ENCODE measurements at regions not wholly inside any gene's neighbourhood (a gene's known extent, or its start where the extent isn't known, plus 50 kb on each side); places are given as distances from the start of the nearest gene placed in this dataset.

DNA sequence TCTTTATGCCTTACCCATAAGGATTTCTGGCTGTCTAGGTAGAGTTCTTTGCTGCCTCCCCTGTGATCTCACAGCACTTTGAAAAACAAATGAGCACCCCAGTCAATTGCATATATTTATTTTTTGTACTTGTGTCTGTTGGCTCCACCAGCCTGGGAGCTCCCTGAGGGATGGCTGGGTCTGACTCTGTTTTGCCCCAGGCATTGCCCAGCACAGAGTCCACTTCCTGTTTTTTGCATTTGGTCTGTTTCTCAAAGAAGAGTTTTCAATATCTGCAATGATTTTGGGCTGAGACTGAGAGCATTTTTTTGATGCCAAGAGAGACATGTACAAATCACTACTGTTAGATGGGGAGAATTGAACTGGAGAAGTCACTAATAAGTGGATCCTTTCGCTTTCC lies 125.0 kb downstream of the FOXD2 start:
- POLR2A ChIA-PET = no interaction called here
- Histone ChIP-seq H3K27me3 (replicated peaks in 1 of 2; ENCODE audit: control insufficient read depth in 2 of 2, extremely low read depth in 1 of 2, insufficient read depth in 2 of 2, low read length in 1 of 2) (peaks cover 0 to 27% of the 10 kb centered on the region in 2 experiments), H3K36me3 (ENCODE audit: control insufficient read depth in 2 of 2, extremely low read depth in 1 of 2, insufficient read depth in 1 of 2, low read length in 1 of 2) (no peaks in the 10 kb centered on the region), H3K27ac (ENCODE audit: low read length) (no peak overlapping the region), H3K4me1 (ENCODE audit: control insufficient read depth in 1 of 2, extremely low read depth in 1 of 2, insufficient read depth in 2 of 2, low read length in 2 of 2) (no peaks in the 10 kb centered on the region), H3K9me3 (no peaks in the 10 kb centered on the region), H3K4me3 (ENCODE audit: control insufficient read depth in 1 of 2, extremely low read depth in 1 of 2, low read length in 1 of 2) (no peak overlapping the region)
- H3K4me3 Mint-ChIP-seq = no peak overlapping the region
- H3K36me3 Mint-ChIP-seq = no peaks in the 10 kb centered on the region
- no peaks in the 10 kb centered on the region for H3K4me1 Mint-ChIP-seq
- 86% methylated on average over 1 of the region's 1 CpG for WGBS (ENCODE audit: insufficient coverage)
- no peak overlapping the region for H3K27ac Mint-ChIP-seq
- ATAC-seq (replicated peaks in 1 of 4) (no peak), DNase-seq (no peak)
- CTCF ChIA-PET = no interaction called here
- H3K27me3 Mint-ChIP-seq = peaks cover 33 to 40% of the 10 kb centered on the region in 2 donors
- no peaks in the 10 kb centered on the region for H3K9me3 Mint-ChIP-seq

GRCh38 chr1:47563201-47563600 lies 125.4 kb downstream of the FOXD2 start:
- Mint-ChIP-seq H3K9me3 (no peaks in the 10 kb centered on the region), H3K4me3 (no peak overlapping the region), H3K4me1 (no peaks in the 10 kb centered on the region), H3K27me3 (peaks cover 33 to 41% of the 10 kb centered on the region in 2 donors), H3K27ac (no peak overlapping the region), H3K36me3 (no peaks in the 10 kb centered on the region)
- no peak overlapping the region for H3K4me3 ChIP-seq (ENCODE audit: control insufficient read depth in 1 of 2, extremely low read depth in 1 of 2, low read length in 1 of 2)
- H3K27ac ChIP-seq (ENCODE audit: low read length) = no peak overlapping the region
- ATAC-seq (replicated peaks in 1 of 4) (no peak), DNase-seq (no peak)
- CTCF ChIA-PET = no interaction called here
- no peaks in the 10 kb centered on the region for H3K4me1 ChIP-seq (ENCODE audit: control insufficient read depth in 1 of 2, extremely low read depth in 1 of 2, insufficient read depth in 2 of 2, low read length in 2 of 2)
- H3K36me3 ChIP-seq (ENCODE audit: control insufficient read depth in 2 of 2, extremely low read depth in 1 of 2, insufficient read depth in 1 of 2, low read length in 1 of 2) = no peaks in the 10 kb centered on the region
- POLR2A ChIA-PET = no interaction called here
- no peaks in the 10 kb centered on the region for H3K9me3 ChIP-seq
- peaks cover 0 to 28% of the 10 kb centered on the region in 2 experiments for H3K27me3 ChIP-seq (replicated peaks in 1 of 2; ENCODE audit: control insufficient read depth in 2 of 2, extremely low read depth in 1 of 2, insufficient read depth in 2 of 2, low read length in 1 of 2)
- 0% methylated on average over 2 of the region's 2 CpGs for WGBS (ENCODE audit: insufficient coverage)

DNA sequence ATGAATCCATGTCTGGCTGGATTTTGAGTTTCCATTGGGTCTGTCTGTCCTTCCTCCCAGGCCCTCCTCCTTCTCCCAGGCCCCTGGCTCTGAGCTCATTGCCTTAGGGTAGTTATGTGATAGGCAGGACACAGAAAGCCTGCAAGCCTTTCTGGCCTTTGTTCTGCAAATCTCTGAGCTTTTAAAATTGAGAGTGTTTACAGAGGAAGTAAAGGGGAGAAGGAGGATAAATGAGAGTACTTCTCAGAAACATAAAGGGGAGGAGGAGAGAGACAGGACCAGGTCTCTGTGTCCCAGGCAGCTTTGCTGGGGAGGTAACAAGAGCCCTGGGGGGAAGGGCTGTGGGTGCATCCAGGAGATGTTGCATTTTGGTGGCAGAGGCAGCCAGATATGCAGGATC lies 126.7 kb downstream of the FOXD2 start:
- CTCF ChIA-PET = no interaction called here
- DNase-seq (no peak), ATAC-seq (replicated peaks in 1 of 4) (no peak)
- Histone ChIP-seq H3K9me3 (no peaks in the 10 kb centered on the region), H3K4me3 (ENCODE audit: control insufficient read depth in 1 of 2, extremely low read depth in 1 of 2, low read length in 1 of 2) (no peak overlapping the region), H3K27ac (ENCODE audit: low read length) (no peak overlapping the region), H3K4me1 (ENCODE audit: control insufficient read depth in 1 of 2, extremely low read depth in 1 of 2, insufficient read depth in 2 of 2, low read length in 2 of 2) (no peaks in the 10 kb centered on the region), H3K36me3 (ENCODE audit: control insufficient read depth in 2 of 2, extremely low read depth in 1 of 2, insufficient read depth in 1 of 2, low read length in 1 of 2) (no peaks in the 10 kb centered on the region), H3K27me3 (replicated peaks in 1 of 2; ENCODE audit: control insufficient read depth in 2 of 2, extremely low read depth in 1 of 2, insufficient read depth in 2 of 2, low read length in 1 of 2) (peaks cover 0 to 30% of the 10 kb centered on the region in 2 experiments)
- Mint-ChIP-seq H3K4me3 (no peak overlapping the region), H3K9me3 (no peaks in the 10 kb centered on the region), H3K4me1 (no peaks in the 10 kb centered on the region), H3K27ac (no peak overlapping the region), H3K27me3 (peaks cover 38 to 40% of the 10 kb centered on the region in 2 donors), H3K36me3 (no peaks in the 10 kb centered on the region)
- POLR2A ChIA-PET = no interaction called here

- CTCF ChIA-PET = no interaction called here
- DNase-seq = no peak
- peaks cover 36 to 38% of the 10 kb centered on the region in 2 donors for H3K27me3 Mint-ChIP-seq
- no CpG with 5 or more reads among the region's 2 CpGs for WGBS (ENCODE audit: insufficient coverage)
- POLR2A ChIA-PET = no interaction called here
- H3K4me1 ChIP-seq (ENCODE audit: control insufficient read depth in 1 of 2, extremely low read depth in 1 of 2, insufficient read depth in 2 of 2, low read length in 2 of 2) = no peaks in the 10 kb centered on the region
- no peak for ATAC-seq (replicated peaks in 1 of 4)
- H3K9me3 Mint-ChIP-seq = no peaks in the 10 kb centered on the region
- H3K27ac ChIP-seq (ENCODE audit: low read length) = no peak overlapping the region
- H3K4me3 Mint-ChIP-seq = no peak overlapping the region
- H3K27ac Mint-ChIP-seq = no peak overlapping the region
- H3K9me3 ChIP-seq = no peaks in the 10 kb centered on the region
- no peaks in the 10 kb centered on the region for H3K36me3 Mint-ChIP-seq
- H3K4me1 Mint-ChIP-seq = no peaks in the 10 kb centered on the region
- no peak overlapping the region for H3K4me3 ChIP-seq (ENCODE audit: control insufficient read depth in 1 of 2, extremely low read depth in 1 of 2, low read length in 1 of 2)
- H3K27me3 ChIP-seq (replicated peaks in 1 of 2; ENCODE audit: control insufficient read depth in 2 of 2, extremely low read depth in 1 of 2, insufficient read depth in 2 of 2, low read length in 1 of 2) = peaks cover 0 to 35% of the 10 kb centered on the region in 2 experiments
- H3K36me3 ChIP-seq (ENCODE audit: control insufficient read depth in 2 of 2, extremely low read depth in 1 of 2, insufficient read depth in 1 of 2, low read length in 1 of 2) = no peaks in the 10 kb centered on the region
These were observed 127.2 kb downstream of the FOXD2 start for GRCh38 chr1:47565092-47565491.

DNA sequence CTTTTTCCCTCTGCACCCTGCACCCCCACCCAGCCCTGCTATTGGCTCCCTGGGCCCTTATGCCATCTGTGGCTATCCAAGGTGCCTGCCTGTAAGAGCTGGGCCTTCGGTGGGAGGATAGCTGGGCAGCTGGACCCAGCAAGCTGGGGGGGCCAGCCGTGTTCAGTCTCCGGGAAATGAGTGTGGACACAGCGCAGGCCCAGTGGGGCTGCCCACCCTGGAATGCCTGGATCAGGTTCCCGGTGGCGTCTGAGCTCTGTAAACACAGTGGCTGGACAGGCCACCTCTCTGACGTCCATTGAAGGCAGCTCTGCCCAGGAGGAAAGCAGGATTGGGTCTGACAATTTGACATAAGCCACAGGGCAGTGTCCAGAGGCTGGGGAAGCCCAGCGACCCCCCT lies 127.8 kb downstream of the FOXD2 start:
- Histone ChIP-seq H3K9me3 (no peaks in the 10 kb centered on the region), H3K36me3 (ENCODE audit: control insufficient read depth in 2 of 2, extremely low read depth in 1 of 2, insufficient read depth in 1 of 2, low read length in 1 of 2) (no peaks in the 10 kb centered on the region), H3K4me3 (ENCODE audit: control insufficient read depth in 1 of 2, extremely low read depth in 1 of 2, low read length in 1 of 2) (no peak overlapping the region), H3K27ac (ENCODE audit: low read length) (no peak overlapping the region), H3K4me1 (ENCODE audit: control insufficient read depth in 1 of 2, extremely low read depth in 1 of 2, insufficient read depth in 2 of 2, low read length in 2 of 2) (no peaks in the 10 kb centered on the region), H3K27me3 (replicated peaks in 1 of 2; ENCODE audit: control insufficient read depth in 2 of 2, extremely low read depth in 1 of 2, insufficient read depth in 2 of 2, low read length in 1 of 2) (peaks cover 0 to 34% of the 10 kb centered on the region in 2 experiments)
- no peaks in the 10 kb centered on the region for H3K36me3 Mint-ChIP-seq
- H3K9me3 Mint-ChIP-seq = no peaks in the 10 kb centered on the region
- ATAC-seq (replicated peaks in 1 of 4) (no peak), DNase-seq (no peak)
- ChIA-PET CTCF (no interaction called here), POLR2A (no interaction called here)
- no peak overlapping the region for H3K4me3 Mint-ChIP-seq
- H3K27me3 Mint-ChIP-seq = peaks cover 35 to 36% of the 10 kb centered on the region in 2 donors
- no peaks in the 10 kb centered on the region for H3K4me1 Mint-ChIP-seq
- no peak overlapping the region for H3K27ac Mint-ChIP-seq
- 80% methylated on average over 7 of the region's 8 CpGs for WGBS (ENCODE audit: insufficient coverage)

DNA sequence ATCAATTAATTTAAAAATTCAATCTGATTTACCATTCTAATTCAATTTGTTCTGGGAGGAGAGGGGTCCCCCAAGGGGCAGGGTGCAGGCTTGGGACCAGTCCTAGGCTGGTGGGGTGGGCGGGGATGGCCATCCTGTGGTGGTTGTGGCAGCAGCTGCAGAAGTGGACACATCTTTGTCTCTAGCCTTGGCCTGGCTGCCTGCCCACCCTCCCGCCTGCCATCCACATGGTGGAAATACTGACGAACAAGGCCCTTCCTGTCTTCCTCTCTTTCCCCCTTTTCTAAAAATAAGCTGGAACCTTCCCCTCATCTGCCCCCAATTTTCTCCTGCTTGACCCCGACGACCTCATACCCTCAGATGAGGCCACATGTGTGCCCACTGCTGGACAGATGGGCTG lies 130.9 kb downstream of the FOXD2 start:
- no peak for ATAC-seq (replicated peaks in 1 of 4)
- Mint-ChIP-seq H3K9me3 (no peaks in the 10 kb centered on the region), H3K4me3 (no peak overlapping the region), H3K27ac (no peak overlapping the region), H3K4me1 (no peaks in the 10 kb centered on the region), H3K36me3 (no peaks in the 10 kb centered on the region), H3K27me3 (peaks cover 20 to 30% of the 10 kb centered on the region in 2 donors)
- WGBS (ENCODE audit: insufficient coverage) = 73% methylated on average over 3 of the region's 5 CpGs
- CTCF ChIA-PET = interaction anchor here in 1 of 2 donors (0.6 kb wide), 1 partner anchor 781 kb away, joined by 3 read pairs; no protein-coding TSS in a partner anchor
- Histone ChIP-seq H3K9me3 (no peaks in the 10 kb centered on the region), H3K4me3 (ENCODE audit: control insufficient read depth in 1 of 2, extremely low read depth in 1 of 2, low read length in 1 of 2) (no peak overlapping the region), H3K36me3 (ENCODE audit: control insufficient read depth in 2 of 2, extremely low read depth in 1 of 2, insufficient read depth in 1 of 2, low read length in 1 of 2) (no peaks in the 10 kb centered on the region), H3K27ac (ENCODE audit: low read length) (no peak overlapping the region), H3K27me3 (replicated peaks in 1 of 2; ENCODE audit: control insufficient read depth in 2 of 2, extremely low read depth in 1 of 2, insufficient read depth in 2 of 2, low read length in 1 of 2) (peaks cover 0 to 45% of the 10 kb centered on the region in 2 experiments), H3K4me1 (ENCODE audit: control insufficient read depth in 1 of 2, extremely low read depth in 1 of 2, insufficient read depth in 2 of 2, low read length in 2 of 2) (no peaks in the 10 kb centered on the region)
- POLR2A ChIA-PET = no interaction called here
- DNase-seq = no peak

GRCh38 chr1:47569261-47569660 lies 131.4 kb downstream of the FOXD2 start:
- POLR2A ChIA-PET = no interaction called here
- H3K36me3 ChIP-seq (ENCODE audit: control insufficient read depth in 2 of 2, extremely low read depth in 1 of 2, insufficient read depth in 1 of 2, low read length in 1 of 2) = no peaks in the 10 kb centered on the region
- no peak for ATAC-seq (replicated peaks in 1 of 4)
- no peak overlapping the region for H3K4me3 ChIP-seq (ENCODE audit: control insufficient read depth in 1 of 2, extremely low read depth in 1 of 2, low read length in 1 of 2)
- Mint-ChIP-seq H3K9me3 (no peaks in the 10 kb centered on the region), H3K36me3 (no peaks in the 10 kb centered on the region), H3K27ac (no peak overlapping the region), H3K4me3 (no peak overlapping the region), H3K27me3 (peaks cover 16 to 28% of the 10 kb centered on the region in 2 donors), H3K4me1 (no peaks in the 10 kb centered on the region)
- WGBS (ENCODE audit: insufficient coverage) = no CpG with 5 or more reads among the region's 5 CpGs
- DNase-seq = no peak
- CTCF ChIA-PET = interaction anchor here in 1 of 2 donors (0.6 kb wide), 1 partner anchor 781 kb away, joined by 3 read pairs; no protein-coding TSS in a partner anchor
- no peaks in the 10 kb centered on the region for H3K9me3 ChIP-seq
- no peaks in the 10 kb centered on the region for H3K4me1 ChIP-seq (ENCODE audit: control insufficient read depth in 1 of 2, extremely low read depth in 1 of 2, insufficient read depth in 2 of 2, low read length in 2 of 2)
- H3K27ac ChIP-seq (ENCODE audit: low read length) = no peak overlapping the region
- H3K27me3 ChIP-seq (replicated peaks in 1 of 2; ENCODE audit: control insufficient read depth in 2 of 2, extremely low read depth in 1 of 2, insufficient read depth in 2 of 2, low read length in 1 of 2) = peaks cover 0 to 42% of the 10 kb centered on the region in 2 experiments
